HL-60/S4 (cell line): ENCODE measurements at regions not wholly inside any gene's neighbourhood (a gene's known extent, or its start where the extent isn't known, plus 50 kb on each side); places are given as distances from the start of the nearest gene placed in this dataset.
"Not testable (repeated sequence)": the region's sequence is repeated elsewhere in the genome, so short reads cannot be mapped to it uniquely, and the experiment has no call there.

ENCODE experiments used
- in situ Hi-C: fragments of 300-500 bp; cut with MboI; formaldehyde crosslinking; loops from 2 replicates; pipeline ENCODE4 v1.14.3; 2022; ENCODE audit warnings: low sequenced_read_pairs

GRCh38 chr10:119996944-119997343 is 104.4 kb downstream of the SEC23IP start:
- in situ Hi-C loops, result no loop called here

DNA sequence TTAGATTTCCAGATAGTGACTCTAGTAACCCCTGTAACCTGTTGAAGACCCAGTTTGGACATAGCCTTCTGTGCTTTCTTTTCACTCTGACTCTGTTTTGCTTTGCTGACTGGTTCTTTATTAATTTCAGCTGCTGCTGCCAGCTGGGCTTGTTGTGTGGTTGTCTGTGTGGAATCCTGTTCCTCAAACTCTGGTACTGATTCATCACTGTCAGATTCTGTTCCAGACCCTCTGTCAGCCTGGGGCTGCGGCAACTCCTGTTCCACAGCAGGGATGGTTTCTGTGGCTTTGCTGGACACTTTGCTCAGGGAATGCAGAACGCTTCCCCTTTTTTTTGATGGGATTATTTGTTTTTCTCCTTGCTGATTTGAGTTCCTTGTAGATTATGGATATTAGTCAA is 104.9 kb downstream of the SEC23IP start:
- in situ Hi-C loops, result no loop called here

- in situ Hi-C loops, result no loop called here
Measured at GRCh38 chr10:120002785-120003184, 110.3 kb downstream of the SEC23IP start.

DNA sequence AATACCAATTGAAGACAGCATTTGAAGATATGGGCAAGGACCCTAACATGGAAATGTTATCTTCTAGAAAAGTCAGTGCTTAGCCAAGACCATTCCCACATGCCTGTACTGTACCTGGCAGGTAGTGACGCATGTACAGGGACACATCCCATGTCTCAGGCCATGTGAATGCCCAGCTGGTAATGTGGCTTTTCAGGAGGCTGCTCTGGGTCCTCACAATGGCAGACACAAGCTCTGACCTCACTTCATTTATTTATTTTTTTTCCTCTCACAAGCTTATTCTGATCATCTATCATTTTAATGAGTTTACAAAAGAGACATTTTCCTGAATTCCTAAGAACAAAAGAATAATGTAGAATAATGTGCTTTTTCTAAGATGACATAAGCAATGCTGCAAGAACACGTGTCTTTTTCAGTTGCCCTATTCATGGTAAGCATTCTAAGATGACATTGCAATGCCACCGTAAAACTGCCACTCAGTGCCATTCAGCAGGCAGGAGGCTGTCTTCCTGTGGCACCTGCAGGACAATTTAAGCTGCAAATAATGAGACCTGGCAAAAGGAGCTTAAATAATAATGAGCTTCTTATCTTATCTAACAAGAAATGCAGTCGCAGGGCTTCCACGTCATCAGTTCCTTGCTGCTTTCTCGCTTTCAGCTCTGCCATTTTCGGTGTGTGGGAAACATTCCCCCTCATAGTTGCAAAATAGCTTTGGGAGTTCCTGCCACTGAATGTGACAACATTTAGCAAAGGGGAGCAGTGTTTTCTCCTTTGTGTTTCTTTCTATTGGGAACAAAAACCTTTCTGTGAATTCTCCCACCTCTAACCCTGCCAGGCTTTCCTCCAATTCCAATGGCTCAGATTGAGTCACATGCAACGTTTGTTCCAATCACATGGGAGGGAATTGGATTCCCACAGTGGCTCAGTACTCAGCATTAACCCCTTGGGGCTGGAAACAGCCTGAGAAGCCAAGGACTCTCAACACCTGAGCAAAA is 113.0 kb downstream of the SEC23IP start:
- in situ Hi-C loops, result no loop called here

DNA sequence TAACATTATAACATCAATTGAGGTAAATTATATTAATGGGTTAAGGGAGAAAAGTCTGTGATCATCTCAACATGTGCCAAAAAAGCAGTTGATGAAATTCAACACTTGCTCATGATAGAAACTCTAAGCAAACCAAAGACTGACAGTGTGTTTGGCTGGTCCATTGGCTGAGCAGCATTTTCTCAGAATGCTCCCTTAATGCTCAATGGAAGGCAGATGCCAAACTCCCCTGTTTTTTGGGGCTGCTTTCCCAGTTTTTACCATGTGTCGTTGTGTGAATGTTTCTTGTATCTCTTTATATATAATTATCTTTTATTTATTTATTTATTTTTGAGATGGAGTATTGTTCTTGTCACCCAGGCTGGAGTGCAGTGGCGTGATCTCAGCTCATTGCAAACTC is 114.7 kb downstream of the SEC23IP start:
- in situ Hi-C loops, result no loop called here

DNA sequence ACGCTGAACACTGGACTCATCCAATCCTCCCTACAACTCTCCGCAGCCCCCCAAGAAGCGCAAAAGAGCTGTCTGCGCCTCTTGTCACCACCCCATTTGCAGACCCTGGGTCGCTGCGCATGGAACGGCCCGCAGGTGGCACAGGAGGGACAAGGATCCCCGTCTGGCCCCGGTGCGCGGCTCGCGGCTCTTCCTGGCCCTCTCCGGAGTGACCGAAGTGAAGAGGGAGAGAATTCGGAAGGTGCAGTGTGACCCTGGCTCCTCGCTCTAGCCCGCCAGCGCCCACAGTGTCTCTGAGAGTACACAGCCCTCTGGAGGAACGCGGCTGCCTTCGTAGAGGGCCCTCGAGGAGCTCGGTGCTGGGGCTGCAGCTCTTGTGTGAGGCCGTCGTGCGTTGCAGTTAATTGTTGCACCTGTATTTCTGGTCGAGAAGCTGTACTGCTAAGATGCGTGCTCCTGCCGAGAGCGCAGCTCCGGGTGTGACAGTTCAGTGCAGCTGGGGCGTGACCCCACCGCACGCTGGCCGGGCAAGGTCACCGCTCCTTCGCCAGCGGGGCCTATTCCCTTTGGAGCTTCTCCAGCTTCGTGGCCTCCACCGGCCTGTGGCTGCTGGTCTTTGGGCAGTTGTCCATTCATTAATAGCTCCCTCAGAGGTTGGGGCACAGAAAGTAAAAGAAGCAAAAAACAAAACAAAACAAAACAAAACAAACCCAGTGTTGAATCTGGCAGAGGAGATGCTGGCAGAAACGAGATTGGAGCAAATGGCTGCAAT is 119.0 kb downstream of the SEC23IP start:
- in situ Hi-C loops, result no loop called here

DNA sequence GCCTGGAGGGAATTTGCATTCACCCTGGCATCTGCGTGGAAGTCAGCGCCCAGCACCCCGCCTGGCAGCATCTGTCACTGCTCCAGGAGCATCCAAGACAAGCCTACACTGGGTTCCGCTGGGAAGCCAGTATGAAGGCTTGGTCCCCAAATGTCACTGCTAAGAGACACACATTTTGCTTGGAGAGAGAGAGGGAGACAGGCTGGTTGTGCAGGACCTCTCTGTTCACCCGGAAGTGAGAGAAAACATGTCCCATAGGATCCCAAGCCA is 119.5 kb downstream of the SEC23IP start:
- in situ Hi-C loops, result no loop called here

DNA sequence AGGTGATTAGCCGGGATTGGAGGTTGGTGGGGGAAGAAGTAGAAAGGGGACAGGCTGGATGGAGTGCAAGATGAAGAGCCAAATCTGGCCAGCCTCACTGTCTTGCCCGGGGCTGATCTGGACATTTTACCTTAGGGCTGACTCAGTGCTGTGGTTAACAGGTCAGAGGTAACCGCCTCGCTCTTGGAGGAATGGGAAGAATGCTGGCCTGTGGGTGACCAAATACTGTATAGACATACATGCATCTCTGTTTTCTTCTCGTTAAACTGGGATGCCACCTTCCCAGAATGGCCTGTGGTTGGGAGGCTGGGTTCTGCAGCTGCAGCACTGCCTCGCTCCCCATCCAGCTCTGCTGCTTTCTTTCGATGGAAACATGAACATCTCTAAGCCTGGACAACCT is 120.0 kb downstream of the SEC23IP start:
- in situ Hi-C loops, result no loop called here

GRCh38 chr10:120014031-120014430 is 121.5 kb downstream of the SEC23IP start:
- in situ Hi-C loops, result no loop called here

- in situ Hi-C loops, result no loop called here
Measured at GRCh38 chr10:120015064-120015463, 122.5 kb downstream of the SEC23IP start.

DNA sequence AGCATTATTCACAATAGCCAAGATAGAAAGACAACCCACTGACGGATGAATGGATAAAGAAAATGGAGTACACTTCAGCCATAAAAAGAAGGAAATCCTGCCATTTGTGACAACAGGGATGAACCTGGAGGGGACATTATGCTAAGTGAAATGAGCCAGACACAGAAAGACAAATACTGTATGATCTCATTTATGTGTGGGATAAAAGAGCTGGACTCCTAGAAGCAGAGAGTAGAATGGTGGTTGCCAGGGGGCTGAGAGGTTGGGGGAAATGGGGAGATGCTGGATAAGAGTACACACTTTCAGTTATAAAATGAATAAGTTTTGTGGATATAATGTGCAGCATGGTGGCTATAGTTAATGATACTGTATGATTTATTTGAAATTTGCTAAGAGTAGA is 124.4 kb downstream of the SEC23IP start:
- in situ Hi-C loops, result no loop called here

- in situ Hi-C loops, result no loop called here
Measured at GRCh38 chr10:120017733-120018417, 125.3 kb downstream of the SEC23IP start.

GRCh38 chr10:120018695-120019094 is 126.2 kb downstream of the SEC23IP start:
- in situ Hi-C loops, result no loop called here

GRCh38 chr10:120019568-120019967 is 127.0 kb downstream of the SEC23IP start:
- in situ Hi-C loops, result no loop called here

- in situ Hi-C loops, result no loop called here
Measured at GRCh38 chr10:120022357-120022756, 129.8 kb downstream of the SEC23IP start.

DNA sequence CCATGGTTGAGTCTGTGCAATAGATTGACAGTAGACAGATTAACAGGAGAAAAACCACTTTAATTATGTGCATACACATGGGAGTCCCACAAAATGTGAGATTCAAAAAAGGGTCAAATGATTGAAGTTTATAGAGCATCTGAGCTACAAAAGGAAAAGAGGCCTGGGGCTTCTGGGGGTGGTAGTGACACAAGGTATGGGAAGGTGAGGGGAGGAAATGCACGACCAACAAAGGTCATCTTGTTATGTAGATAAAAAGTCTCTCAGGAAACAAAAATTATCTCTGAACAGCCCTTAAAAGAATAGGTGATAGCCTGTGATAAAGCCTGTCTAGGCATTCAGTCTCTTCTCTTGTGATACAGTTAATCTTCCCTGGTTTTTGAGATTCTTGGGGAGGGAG is 141.7 kb downstream of the SEC23IP start:
- in situ Hi-C loops, result no loop called here

DNA sequence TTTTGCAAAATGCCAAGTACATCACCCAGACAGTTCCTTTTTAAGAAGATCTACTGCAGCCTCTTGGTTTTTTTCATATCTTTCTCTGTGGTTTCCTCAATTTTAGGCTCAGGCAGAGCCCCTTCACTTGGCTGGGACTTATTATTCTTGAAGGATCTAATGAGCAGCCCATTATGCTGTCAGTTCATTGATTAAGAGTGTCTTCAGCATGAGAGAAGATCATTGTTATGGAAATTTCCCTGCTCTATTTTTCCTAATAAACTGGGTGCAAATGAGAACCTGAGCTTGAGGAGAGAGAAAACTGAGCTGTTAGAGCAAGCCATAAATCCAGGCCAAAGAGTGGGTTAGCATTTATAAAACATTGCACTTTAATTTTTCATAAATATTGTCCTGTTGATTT is 146.5 kb downstream of the SEC23IP start:
- in situ Hi-C loops, result no loop called here

- in situ Hi-C loops, result no loop called here
Measured at GRCh38 chr10:120039826-120040225, 147.3 kb downstream of the SEC23IP start.

GRCh38 chr10:120041807-120042559 is 149.5 kb downstream of the SEC23IP start:
- in situ Hi-C loops, result no loop called here

DNA sequence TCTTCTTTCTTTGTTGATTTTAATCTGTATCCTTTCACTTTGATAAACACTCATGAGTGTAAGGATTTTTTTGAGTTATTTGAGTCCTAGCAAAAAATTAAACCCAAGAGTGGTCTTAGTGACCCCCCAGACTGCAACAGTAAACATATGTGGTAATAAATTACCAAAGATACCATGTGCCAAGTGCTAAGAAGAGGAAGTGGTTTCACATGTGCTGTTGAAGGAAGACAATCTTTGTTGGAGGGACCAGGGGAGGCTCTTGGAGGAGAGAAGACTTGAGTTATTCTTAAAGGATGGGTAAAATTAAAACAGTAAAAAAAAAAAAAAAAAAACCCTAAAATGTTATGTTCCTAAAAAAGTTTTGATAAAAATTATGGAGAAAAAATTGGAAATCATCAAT is 150.2 kb downstream of the SEC23IP start:
- in situ Hi-C loops, result no loop called here

DNA sequence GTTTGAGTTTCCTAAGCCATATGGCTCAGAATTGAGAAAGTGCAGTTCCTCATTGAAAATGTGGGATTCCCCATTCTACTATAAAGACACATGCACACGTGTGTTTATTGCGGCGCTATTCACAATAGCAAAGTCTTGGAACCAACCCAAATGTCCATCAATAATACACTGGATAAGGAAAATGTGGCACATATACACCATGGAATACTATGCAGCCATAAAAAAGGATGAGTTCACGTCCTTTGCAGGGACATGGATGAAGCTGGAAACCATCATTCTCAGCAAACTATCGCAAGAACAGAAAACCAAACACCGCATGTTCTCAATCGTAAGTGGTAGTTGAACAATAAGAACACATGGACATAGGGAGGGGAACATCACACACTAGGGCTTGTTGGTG is 154.8 kb downstream of the SEC23IP start:
- in situ Hi-C loops, result not testable (repeated sequence)
